ENCODE measurements at regions not wholly inside any gene's neighbourhood (a gene's known extent, or its start where the extent isn't known, plus 50 kb on each side); places are given as distances from the start of the nearest gene placed in this dataset.

DNA sequence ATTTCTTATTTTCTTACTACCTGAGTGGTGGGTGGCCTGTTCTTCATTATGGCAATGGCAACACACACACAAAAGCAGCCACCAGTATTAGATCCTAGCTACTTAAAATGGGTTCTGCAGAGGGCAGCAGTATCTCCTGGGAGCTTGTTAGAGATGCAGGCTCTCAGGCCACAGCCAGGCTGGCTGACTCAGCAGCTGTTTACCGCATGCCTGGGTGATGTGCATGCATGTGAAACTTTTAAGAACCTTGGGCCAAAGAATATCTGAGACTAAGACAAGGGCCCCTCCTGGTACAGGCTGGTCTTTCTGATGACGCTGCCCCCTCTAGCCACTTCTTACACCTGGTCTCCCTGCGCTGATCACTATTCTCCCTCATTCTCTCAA is 399.0 kb downstream of the MED10 start:
- no peaks in the 10 kb centered on the region for H3K36me3 Mint-ChIP-seq (ENCODE audit: low read depth)
- H3K4me1 Mint-ChIP-seq: peaks cover 4% of the 10 kb centered on the region
- H3K27ac Mint-ChIP-seq (ENCODE audit: unreplicated experiment): no peak overlapping the region
- DNase-seq (ENCODE audit: low read depth, low spot score): no peak
- no peak overlapping the region for H3K4me3 Mint-ChIP-seq
- H3K27me3 Mint-ChIP-seq (ENCODE audit: low read depth): peaks cover 23% of the 10 kb centered on the region
- H3K9me3 Mint-ChIP-seq: no peaks in the 10 kb centered on the region
- TF ChIP-seq, protein P1, sequence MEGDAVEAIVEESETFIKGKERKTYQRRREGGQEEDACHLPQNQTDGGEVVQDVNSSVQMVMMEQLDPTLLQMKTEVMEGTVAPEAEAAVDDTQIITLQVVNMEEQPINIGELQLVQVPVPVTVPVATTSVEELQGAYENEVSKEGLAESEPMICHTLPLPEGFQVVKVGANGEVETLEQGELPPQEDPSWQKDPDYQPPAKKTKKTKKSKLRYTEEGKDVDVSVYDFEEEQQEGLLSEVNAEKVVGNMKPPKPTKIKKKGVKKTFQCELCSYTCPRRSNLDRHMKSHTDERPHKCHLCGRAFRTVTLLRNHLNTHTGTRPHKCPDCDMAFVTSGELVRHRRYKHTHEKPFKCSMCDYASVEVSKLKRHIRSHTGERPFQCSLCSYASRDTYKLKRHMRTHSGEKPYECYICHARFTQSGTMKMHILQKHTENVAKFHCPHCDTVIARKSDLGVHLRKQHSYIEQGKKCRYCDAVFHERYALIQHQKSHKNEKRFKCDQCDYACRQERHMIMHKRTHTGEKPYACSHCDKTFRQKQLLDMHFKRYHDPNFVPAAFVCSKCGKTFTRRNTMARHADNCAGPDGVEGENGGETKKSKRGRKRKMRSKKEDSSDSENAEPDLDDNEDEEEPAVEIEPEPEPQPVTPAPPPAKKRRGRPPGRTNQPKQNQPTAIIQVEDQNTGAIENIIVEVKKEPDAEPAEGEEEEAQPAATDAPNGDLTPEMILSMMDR (conservative IDR thresholded peaks at IDR 0.05): no peak

DNA sequence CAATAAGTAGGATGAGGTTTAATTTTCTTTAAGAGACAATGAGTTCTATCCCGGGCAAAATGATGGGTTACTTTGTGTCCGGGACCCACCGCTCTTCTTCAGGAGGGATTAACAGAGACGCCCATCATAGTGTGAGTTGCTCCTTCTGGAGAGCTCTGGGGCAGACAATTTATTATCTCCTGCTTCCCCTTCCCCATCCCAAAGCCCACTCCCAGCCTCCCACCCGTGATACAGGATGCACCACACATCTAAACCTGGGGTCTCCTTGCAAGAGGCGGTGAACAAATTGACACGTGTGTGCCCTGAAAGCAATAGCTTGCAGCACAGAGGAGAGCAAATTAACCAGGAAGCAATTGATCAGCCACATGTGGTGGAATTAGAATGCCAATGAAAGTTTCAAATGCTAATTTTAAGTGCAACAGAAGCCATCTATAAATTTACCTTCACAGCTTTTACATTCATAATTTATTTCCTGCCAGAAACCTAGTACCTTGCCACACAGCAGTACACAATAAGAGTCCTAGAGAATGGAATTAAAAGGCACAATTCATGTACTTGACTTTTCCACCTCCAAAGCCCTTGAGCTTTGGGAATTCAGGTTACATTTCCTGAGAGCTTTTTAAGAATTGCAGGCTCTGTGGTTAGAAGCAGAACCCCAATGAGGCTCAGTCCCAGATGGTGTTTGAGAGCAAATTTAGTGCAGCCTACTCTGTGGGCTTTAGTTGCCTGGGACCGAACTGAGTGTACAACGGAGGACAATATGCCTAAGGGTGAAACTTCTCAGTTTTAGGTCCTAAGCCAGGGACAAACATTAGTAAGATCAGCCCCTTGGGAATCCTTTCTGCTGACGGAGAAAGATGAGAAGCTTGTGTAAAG is 399.6 kb downstream of the MED10 start:
- H3K36me3 Mint-ChIP-seq (ENCODE audit: low read depth): no peaks in the 10 kb centered on the region
- H3K9me3 Mint-ChIP-seq: no peaks in the 10 kb centered on the region
- no peak for DNase-seq (ENCODE audit: low read depth, low spot score)
- peaks cover 4% of the 10 kb centered on the region for H3K4me1 Mint-ChIP-seq
- peaks cover 26% of the 10 kb centered on the region for H3K27me3 Mint-ChIP-seq (ENCODE audit: low read depth)
- TF ChIP-seq, protein P1 (conservative IDR thresholded peaks at IDR 0.05): no peak
- H3K27ac Mint-ChIP-seq (ENCODE audit: unreplicated experiment): no peak overlapping the region
- H3K4me3 Mint-ChIP-seq: no peak overlapping the region

DNA sequence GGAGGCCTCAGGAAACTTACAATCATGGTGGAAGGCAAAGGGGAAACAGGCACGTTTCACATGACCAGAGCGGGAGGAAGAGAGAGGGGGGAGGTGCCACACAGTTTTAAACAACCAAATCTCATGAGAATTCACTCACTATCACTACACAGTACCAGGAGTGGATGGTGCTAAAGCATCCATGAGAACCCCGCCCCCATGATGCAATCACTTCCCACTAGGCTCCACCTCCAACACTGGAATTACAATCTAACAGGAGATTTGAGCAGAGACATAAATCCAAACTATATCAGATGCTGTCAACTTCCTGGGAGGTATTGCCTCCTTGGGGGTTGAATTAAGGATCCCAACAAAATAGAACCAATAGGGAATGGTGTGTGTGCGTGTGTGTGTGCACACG is 407.1 kb downstream of the MED10 start:
- H3K27me3 Mint-ChIP-seq (ENCODE audit: low read depth): peaks cover 12% of the 10 kb centered on the region
- H3K36me3 Mint-ChIP-seq (ENCODE audit: low read depth): no peaks in the 10 kb centered on the region
- TF ChIP-seq, protein P1 (conservative IDR thresholded peaks at IDR 0.05): no peak
- DNase-seq (ENCODE audit: low read depth, low spot score): no peak
- no peak overlapping the region for H3K4me3 Mint-ChIP-seq
- no peak overlapping the region for H3K27ac Mint-ChIP-seq (ENCODE audit: unreplicated experiment)
- no peaks in the 10 kb centered on the region for H3K9me3 Mint-ChIP-seq
- no peaks in the 10 kb centered on the region for H3K4me1 Mint-ChIP-seq

GRCh38 chr5:5969942-5970483 is 408.3 kb downstream of the MED10 start:
- no peaks in the 10 kb centered on the region for H3K4me1 Mint-ChIP-seq

DNA sequence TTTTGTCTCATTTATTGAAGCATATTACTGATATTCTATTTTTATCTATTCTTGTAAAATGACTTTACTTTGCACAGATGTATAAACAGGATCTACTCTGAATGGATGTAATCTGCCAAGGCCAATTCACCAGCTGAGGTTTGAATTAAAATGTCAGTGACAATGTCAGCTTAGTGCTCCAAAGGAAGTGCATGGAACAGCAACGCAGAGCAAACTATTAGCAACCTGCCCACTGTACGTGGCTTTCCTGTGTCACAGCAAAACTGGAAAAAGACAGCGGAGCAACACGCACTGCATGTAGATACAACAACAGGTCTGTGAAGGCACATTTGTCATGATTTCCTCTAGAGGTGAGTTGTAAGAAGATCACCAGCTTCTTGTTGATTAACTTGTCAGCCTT is 409.4 kb downstream of the MED10 start:
- DNase-seq (ENCODE audit: low read depth, low spot score): no peak
- H3K36me3 Mint-ChIP-seq (ENCODE audit: low read depth): peaks cover 3% of the 10 kb centered on the region
- H3K27ac Mint-ChIP-seq (ENCODE audit: unreplicated experiment): no peak overlapping the region
- H3K4me3 Mint-ChIP-seq: no peak overlapping the region
- H3K9me3 Mint-ChIP-seq: peaks cover 11% of the 10 kb centered on the region
- peaks cover 12% of the 10 kb centered on the region for H3K27me3 Mint-ChIP-seq (ENCODE audit: low read depth)
- TF ChIP-seq, protein P1 (conservative IDR thresholded peaks at IDR 0.05): no peak
- no peaks in the 10 kb centered on the region for H3K4me1 Mint-ChIP-seq

More at GRCh38 chr5:5969942-5970483, 408.3 kb downstream of the MED10 start:
- Mint-ChIP-seq H3K36me3 (ENCODE audit: low read depth) (peaks cover under 1% of the 10 kb centered on the region), H3K9me3 (peaks cover 3% of the 10 kb centered on the region), H3K27ac (ENCODE audit: unreplicated experiment) (no peak overlapping the region), H3K4me3 (no peak overlapping the region), H3K27me3 (ENCODE audit: low read depth) (peaks cover 11% of the 10 kb centered on the region)
- TF ChIP-seq, protein P1 (conservative IDR thresholded peaks at IDR 0.05): no peak
- DNase-seq (ENCODE audit: low read depth, low spot score): no peak
